Vagina (tissue), 2 donors: ENCODE measurements at regions not wholly inside any gene's neighbourhood (a gene's known extent, or its start where the extent isn't known, plus 50 kb on each side); places are given as distances from the start of the nearest gene placed in this dataset.

Experiments
- DNase-seq, 2 donors: peaks; one replicate each; pipeline ENCODE4 v3.0.0-alpha.2; 2017; ENCODE audit errors: extremely low spot score in 2 of 2
- H3K27ac ChIP-seq: fragments of 200-600 bp; sonication (generic); one replicate; pipeline ENCODE4 v1.5.1; 2019
- H3K27me3 ChIP-seq: fragments of 200-600 bp; sonication (generic); one replicate; pipeline ENCODE4 v1.5.1; 2019
- H3K36me3 ChIP-seq, 2 donors: fragments of 200-600 bp; sonication (generic); one replicate each; pipeline ENCODE4 v1.5.1; 2017 to 2019
- H3K4me1 ChIP-seq: fragments of 200-600 bp; sonication (generic); one replicate; pipeline ENCODE4 v1.5.1; 2019
- H3K4me3 ChIP-seq, 2 donors: fragments of 200-600 bp; sonication (generic); 1 replicate in 1 of 2; 2 replicates in 1 of 2; pipeline ENCODE4 v1.5.1; 2016 to 2019
- H3K9me3 ChIP-seq: fragments of 200-600 bp; sonication (generic); one replicate; pipeline ENCODE4 v1.5.1; 2019
- POLR2A ChIP-seq, 2 donors: fragments of 450-650 bp; IDR thresholded peaks; one replicate each; pipeline ENCODE4 v1.6.1; 2017; ENCODE audit warnings: antibody characterized with exemption in 2 of 2, mild to moderate bottlenecking in 2 of 2, moderate library complexity in 2 of 2
- POLR2AphosphoS5 ChIP-seq, 2 donors: sonication (generic); formaldehyde crosslinking; IDR thresholded peaks; one replicate each; pipeline ENCODE4 v1.9.0; 2017; ENCODE audit warnings: antibody characterized with exemption in 2 of 2, mild to moderate bottlenecking in 2 of 2, low read depth in 1 of 2; ENCODE audit not compliant: insufficient read depth in 1 of 2
- intact Hi-C: fragments of 100-400 bp; cut with DNase I; formaldehyde crosslinking; loops from one replicate; pipeline ENCODE4 v1.15.1; 2023
- TF ChIP-seq, protein P1 (sequence below), 3 experiments: fragments of 450-650 bp in 2 of 3; fragments of 200-600 bp in 1 of 3; sonication (generic) in 1 of 3; IDR thresholded peaks; one replicate each; pipeline ENCODE4 v1.5.1; 2017 to 2019; ENCODE audit warnings: antibody characterized with exemption in 3 of 3, mild to moderate bottlenecking in 2 of 3, moderate library complexity in 2 of 3

DNA sequence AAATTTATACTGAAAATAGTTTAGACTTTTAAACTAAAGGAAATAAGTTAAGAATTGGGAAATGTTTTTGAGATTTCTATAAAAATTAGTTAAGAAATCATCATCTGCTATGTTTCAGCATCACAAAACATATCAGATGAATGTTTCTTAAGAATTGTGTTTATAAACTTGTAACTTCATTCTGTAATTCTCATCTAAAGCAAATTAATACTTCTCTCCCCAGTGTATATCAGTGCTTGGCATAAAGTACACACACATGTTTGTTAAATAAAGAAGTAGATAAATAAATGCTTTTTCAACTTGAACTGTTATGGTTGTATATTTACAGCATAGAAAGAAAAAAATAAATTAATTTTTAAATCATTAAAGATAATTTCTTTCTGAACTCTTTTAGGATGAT is 245.9 kb upstream of the SLITRK3 start:
- H3K4me3 ChIP-seq: no peak overlapping the region
- no peaks in the 10 kb centered on the region for H3K9me3 ChIP-seq
- no peaks in the 10 kb centered on the region for H3K27me3 ChIP-seq
- TF ChIP-seq POLR2AphosphoS5 (IDR thresholded peaks at IDR 0.05; ENCODE audit: insufficient read depth in 1 of 2, low read depth in 1 of 2) (no peak), POLR2A (IDR thresholded peaks at IDR 0.05) (no peak)
- TF ChIP-seq, protein P1, sequence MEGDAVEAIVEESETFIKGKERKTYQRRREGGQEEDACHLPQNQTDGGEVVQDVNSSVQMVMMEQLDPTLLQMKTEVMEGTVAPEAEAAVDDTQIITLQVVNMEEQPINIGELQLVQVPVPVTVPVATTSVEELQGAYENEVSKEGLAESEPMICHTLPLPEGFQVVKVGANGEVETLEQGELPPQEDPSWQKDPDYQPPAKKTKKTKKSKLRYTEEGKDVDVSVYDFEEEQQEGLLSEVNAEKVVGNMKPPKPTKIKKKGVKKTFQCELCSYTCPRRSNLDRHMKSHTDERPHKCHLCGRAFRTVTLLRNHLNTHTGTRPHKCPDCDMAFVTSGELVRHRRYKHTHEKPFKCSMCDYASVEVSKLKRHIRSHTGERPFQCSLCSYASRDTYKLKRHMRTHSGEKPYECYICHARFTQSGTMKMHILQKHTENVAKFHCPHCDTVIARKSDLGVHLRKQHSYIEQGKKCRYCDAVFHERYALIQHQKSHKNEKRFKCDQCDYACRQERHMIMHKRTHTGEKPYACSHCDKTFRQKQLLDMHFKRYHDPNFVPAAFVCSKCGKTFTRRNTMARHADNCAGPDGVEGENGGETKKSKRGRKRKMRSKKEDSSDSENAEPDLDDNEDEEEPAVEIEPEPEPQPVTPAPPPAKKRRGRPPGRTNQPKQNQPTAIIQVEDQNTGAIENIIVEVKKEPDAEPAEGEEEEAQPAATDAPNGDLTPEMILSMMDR (IDR thresholded peaks at IDR 0.05): no peak
- no peaks in the 10 kb centered on the region for H3K36me3 ChIP-seq
- no peak for DNase-seq
- no peak overlapping the region for H3K27ac ChIP-seq
- H3K4me1 ChIP-seq: no peaks in the 10 kb centered on the region
- intact Hi-C loops: no loop called here

DNA sequence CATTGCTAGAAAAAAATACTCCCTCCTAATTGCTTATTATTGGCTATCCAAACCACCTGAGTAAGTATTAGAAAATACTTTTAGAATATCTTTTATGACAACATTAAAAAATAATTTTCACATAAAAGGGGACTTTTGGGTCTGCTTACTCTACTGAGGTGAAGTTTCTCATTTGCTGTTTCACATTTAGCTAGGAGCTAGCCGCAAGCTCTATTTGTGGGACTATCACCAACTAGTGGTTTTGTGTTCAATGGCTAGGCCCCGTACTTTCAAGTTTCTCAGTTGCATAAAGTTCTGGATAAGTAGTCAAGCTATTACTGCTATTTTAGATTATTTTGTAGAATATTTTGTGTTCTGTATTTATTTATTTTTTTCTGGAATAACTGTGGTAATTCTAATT is 244.2 kb upstream of the SLITRK3 start:
- no peaks in the 10 kb centered on the region for H3K27me3 ChIP-seq
- DNase-seq: no peak
- H3K4me1 ChIP-seq: no peaks in the 10 kb centered on the region
- H3K9me3 ChIP-seq: no peaks in the 10 kb centered on the region
- TF ChIP-seq POLR2A (IDR thresholded peaks at IDR 0.05) (no peak), POLR2AphosphoS5 (IDR thresholded peaks at IDR 0.05; ENCODE audit: insufficient read depth in 1 of 2, low read depth in 1 of 2) (no peak)
- TF ChIP-seq, protein P1 (IDR thresholded peaks at IDR 0.05): no peak
- H3K4me3 ChIP-seq: no peak overlapping the region
- no peak overlapping the region for H3K27ac ChIP-seq
- no peaks in the 10 kb centered on the region for H3K36me3 ChIP-seq
- intact Hi-C loops: no loop called here

DNA sequence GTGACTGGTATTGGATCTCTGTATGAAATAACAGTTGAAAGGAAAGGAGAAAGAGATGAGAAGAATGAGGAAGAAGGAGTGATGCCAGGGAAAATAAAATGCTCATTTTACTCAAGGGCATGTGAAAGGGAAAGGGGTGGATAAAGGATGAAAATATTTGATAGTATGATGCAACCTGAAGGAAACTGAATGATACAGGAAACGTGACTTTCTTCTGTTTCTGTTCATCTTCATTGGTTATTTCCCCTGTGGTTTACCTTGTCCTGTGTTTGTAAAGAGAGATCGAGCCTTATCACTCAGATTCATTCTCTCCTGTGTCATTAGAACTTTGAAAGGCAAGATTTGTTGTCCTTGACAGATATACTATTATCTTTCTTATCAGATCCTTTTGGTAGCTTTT is 243.6 kb upstream of the SLITRK3 start:
- H3K4me1 ChIP-seq: no peaks in the 10 kb centered on the region
- H3K27me3 ChIP-seq: no peaks in the 10 kb centered on the region
- intact Hi-C loops: no loop called here

DNA sequence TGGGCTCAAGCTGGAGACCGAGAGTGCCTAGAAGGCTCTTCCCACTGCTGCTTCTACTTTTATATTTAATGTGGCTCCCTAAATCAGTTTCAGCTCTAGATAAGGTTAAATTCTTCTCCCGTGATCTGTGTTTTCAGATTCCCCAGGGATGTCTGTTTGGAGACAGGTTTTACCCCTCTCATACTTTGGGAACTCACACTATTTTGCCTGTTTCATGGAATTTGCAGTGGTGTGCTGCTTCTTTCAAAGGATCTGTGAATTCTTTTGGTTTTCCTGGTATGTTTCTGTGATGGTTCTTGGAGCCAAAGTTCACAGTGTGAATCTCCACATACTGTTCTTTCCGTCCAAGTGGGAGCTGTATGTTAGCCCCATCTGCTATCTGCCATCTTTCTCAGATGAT is 238.3 kb upstream of the SLITRK3 start:
- Histone ChIP-seq H3K4me1 (no peaks in the 10 kb centered on the region), H3K36me3 (no peaks in the 10 kb centered on the region), H3K27ac (no peak overlapping the region), H3K27me3 (no peaks in the 10 kb centered on the region), H3K4me3 (no peak overlapping the region), H3K9me3 (no peaks in the 10 kb centered on the region)
- DNase-seq: no peak
- intact Hi-C loops: no loop called here
- TF ChIP-seq, protein P1 (IDR thresholded peaks at IDR 0.05): no peak
- no peak for TF ChIP-seq POLR2A (IDR thresholded peaks at IDR 0.05)
- TF ChIP-seq POLR2AphosphoS5 (IDR thresholded peaks at IDR 0.05; ENCODE audit: insufficient read depth in 1 of 2, low read depth in 1 of 2): no peak

More for the DNA sequence above, 243.6 kb upstream of the SLITRK3 start:
- no peaks in the 10 kb centered on the region for H3K36me3 ChIP-seq
- H3K27ac ChIP-seq: no peak overlapping the region
- TF ChIP-seq, protein P1 (IDR thresholded peaks at IDR 0.05): no peak
- TF ChIP-seq POLR2AphosphoS5 (IDR thresholded peaks at IDR 0.05; ENCODE audit: insufficient read depth in 1 of 2, low read depth in 1 of 2) (no peak), POLR2A (IDR thresholded peaks at IDR 0.05) (no peak)
- DNase-seq: no peak
- no peaks in the 10 kb centered on the region for H3K9me3 ChIP-seq
- H3K4me3 ChIP-seq: no peak overlapping the region

DNA sequence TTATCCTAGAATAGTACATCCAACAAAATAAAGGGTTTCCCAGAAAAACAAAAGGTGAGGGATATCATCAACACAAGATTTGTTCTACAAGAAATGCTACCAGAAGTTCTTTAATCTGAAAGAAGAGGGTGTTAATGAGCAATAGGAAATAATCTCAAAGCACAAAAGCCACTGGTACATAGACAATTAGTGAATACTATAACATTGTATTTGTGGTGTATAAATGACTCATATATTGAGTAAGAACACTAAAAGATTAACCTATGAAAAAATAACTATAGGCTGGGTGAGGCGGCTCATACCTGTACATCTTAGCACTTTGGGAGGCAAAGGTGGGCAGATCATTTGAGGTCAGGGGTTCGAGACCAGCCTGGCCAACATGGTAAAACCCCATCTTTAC is 210.2 kb upstream of the SLITRK3 start:
- no peak for DNase-seq
- intact Hi-C loops: no loop called here

More for the DNA sequence above, 210.2 kb upstream of the SLITRK3 start:
- no peaks in the 10 kb centered on the region for H3K36me3 ChIP-seq
- H3K4me1 ChIP-seq: no peaks in the 10 kb centered on the region
- H3K27me3 ChIP-seq: no peaks in the 10 kb centered on the region
- no peak overlapping the region for H3K27ac ChIP-seq
- H3K4me3 ChIP-seq: no peak overlapping the region
- no peaks in the 10 kb centered on the region for H3K9me3 ChIP-seq
- TF ChIP-seq, protein P1 (IDR thresholded peaks at IDR 0.05): no peak
- TF ChIP-seq POLR2A (IDR thresholded peaks at IDR 0.05) (no peak), POLR2AphosphoS5 (IDR thresholded peaks at IDR 0.05; ENCODE audit: insufficient read depth in 1 of 2, low read depth in 1 of 2) (no peak)
